ENCODE measurements at regions not wholly inside any gene's neighbourhood (a gene's known extent, or its start where the extent isn't known, plus 50 kb on each side); places are given as distances from the start of the nearest gene placed in this dataset.
"Not testable (repeated sequence)": the region's sequence is repeated elsewhere in the genome, so short reads cannot be mapped to it uniquely, and the experiment has no call there.

- no peak overlapping the region for H3K27ac ChIP-seq
- TF ChIP-seq ZFX (IDR thresholded peaks at IDR 0.05; ENCODE audit: borderline replicate concordance) (no peak), CTCF (IDR thresholded peaks at IDR 0.05) (no peak)
Observed at GRCh38 chrX:88991583-88992132, 244.6 kb downstream of the CPXCR1 start.

GRCh38 chrX:89021964-89022363 lies 274.9 kb downstream of the CPXCR1 start:
- H3K27ac ChIP-seq, result no peak overlapping the region
- TF ChIP-seq ZFX (IDR thresholded peaks at IDR 0.05; ENCODE audit: borderline replicate concordance) (no peak), CTCF (IDR thresholded peaks at IDR 0.05) (no peak)

DNA sequence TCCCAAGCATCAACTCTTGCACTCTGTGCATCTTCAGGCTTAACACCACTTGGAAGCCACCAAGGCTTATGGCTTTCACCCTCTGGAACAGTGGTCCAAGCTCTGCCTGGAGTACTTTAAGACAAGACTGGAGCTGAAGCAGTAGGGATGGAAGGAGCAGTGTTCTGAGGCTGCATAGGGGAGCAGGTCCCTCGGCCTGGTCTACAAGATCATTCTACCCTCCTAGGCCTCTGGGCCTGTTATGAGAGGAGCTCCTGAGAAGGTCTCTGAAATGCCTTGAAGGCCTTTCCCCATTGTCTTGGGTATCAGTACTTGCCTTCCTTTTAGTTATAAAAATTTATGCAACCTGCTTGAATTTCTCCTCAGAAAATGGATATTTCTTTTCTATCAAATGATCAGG lies 286.7 kb downstream of the CPXCR1 start:
- no peak overlapping the region for H3K27ac ChIP-seq
- TF ChIP-seq CTCF (IDR thresholded peaks at IDR 0.05) (no peak), ZFX (IDR thresholded peaks at IDR 0.05; ENCODE audit: borderline replicate concordance) (no peak)

GRCh38 chrX:89034679-89035078 lies 287.7 kb downstream of the CPXCR1 start:
- TF ChIP-seq ZFX (IDR thresholded peaks at IDR 0.05; ENCODE audit: borderline replicate concordance) (no peak), CTCF (IDR thresholded peaks at IDR 0.05) (no peak)
- H3K27ac ChIP-seq, result no peak overlapping the region

DNA sequence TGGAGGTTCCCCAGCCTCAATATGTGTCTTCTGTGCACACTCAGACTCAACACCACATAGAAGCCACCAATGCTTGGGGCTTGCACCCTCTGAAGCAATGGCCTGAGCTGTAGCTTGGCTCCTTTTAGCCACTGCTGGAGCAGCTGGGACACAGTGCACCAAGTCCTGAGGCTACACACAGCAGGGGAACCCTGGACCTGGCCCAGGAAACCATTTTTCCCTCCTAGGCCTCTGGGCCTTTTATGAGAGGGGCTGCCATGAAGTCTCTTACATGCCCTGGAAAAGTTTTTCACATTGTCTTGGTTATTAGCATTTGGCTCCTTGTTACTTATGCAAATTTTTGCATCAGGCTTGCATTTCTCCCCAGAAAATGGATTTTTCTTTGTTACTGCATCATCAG lies 306.2 kb downstream of the CPXCR1 start:
- H3K27ac ChIP-seq, result no peak overlapping the region
- TF ChIP-seq ZFX (IDR thresholded peaks at IDR 0.05; ENCODE audit: borderline replicate concordance) (no peak), CTCF (IDR thresholded peaks at IDR 0.05) (no peak)

DNA sequence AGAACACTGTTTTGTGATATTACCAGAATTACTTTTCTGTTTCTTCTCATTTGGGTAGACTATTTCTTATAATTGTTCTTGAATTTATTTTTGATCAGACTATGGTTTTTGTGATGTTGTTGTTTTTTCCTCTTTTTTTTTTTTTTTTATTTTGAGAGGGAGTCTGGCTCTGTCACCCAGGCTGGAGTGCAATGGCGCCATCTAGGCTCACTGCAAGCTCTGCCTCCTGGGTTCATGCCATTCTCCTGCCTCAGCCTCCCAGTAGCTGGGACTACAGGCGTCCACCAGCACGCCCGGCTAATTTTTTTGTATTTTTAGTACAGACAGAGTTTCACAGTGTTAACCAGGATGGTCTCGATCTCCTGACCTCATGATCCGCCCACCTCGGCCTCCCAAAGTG lies 352.6 kb downstream of the CPXCR1 start:
- not testable (repeated sequence) for H3K27ac ChIP-seq
- TF ChIP-seq CTCF (IDR thresholded peaks at IDR 0.05), result peak; percentile 50

- TF ChIP-seq ZFX (IDR thresholded peaks at IDR 0.05; ENCODE audit: borderline replicate concordance) (no peak), CTCF (IDR thresholded peaks at IDR 0.05) (no peak)
Observed at GRCh38 chrX:89124985-89125384, 378.0 kb downstream of the CPXCR1 start.

More at GRCh38 chrX:89124985-89125384, 378.0 kb downstream of the CPXCR1 start:
- H3K27ac ChIP-seq, result no peak overlapping the region

Data from 22Rv1 (cell line).